NCI-H2227 (cell line): ENCODE measurements at regions not wholly inside any gene's neighbourhood (a gene's known extent, or its start where the extent isn't known, plus 50 kb on each side); places are given as distances from the start of the nearest gene placed in this dataset.
A peak's percentile ranks its signal among the peaks of the same experiment; 100 is the strongest.
"Not testable (repeated sequence)": the region's sequence is repeated elsewhere in the genome, so short reads cannot be mapped to it uniquely, and the experiment has no call there.

ENCODE experiments used
- DNase-seq: peaks from one replicate; lab custom pipeline; 2025; ENCODE audit not compliant: unreplicated experiment; lab: John Stamatoyannopoulos, UW

DNA sequence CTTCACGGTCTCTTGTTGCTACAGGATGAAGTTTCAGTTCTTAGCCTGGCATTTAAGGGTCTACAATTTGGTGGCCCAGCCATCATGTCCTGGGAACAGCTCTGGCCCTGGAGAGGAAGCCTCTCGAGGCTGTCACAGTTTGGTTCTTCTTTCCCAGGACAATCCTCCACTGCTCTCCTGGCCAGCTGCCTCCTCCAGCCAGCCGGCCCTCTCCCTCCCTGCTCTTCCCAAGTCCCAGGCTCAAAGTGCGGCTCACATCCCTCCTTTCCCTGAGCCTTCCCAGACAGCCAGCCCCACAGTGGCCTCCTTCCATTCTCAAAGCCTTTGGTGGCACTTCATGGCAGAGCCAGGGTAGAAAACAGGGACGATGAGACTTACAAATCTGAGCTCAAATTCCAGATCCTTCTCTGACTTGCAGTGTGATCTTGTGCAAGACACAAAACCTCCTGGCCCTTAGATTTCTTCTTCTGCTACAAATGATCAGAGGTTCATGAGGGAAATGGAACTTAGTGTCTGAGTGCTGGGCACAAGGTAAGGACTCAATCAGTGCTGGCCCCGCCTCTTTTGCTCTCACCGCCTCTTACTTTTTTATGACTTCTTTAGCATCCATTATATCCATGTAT is 223.8 kb upstream of the ECI2 start:
- no peak for DNase-seq

GRCh38 chr6:4358414-4359107 is 223.2 kb upstream of the ECI2 start:
- DNase-seq: peak; percentile 47

- not testable (repeated sequence) for DNase-seq
These were observed 222.3 kb upstream of the ECI2 start for GRCh38 chr6:4357660-4358152.

DNA sequence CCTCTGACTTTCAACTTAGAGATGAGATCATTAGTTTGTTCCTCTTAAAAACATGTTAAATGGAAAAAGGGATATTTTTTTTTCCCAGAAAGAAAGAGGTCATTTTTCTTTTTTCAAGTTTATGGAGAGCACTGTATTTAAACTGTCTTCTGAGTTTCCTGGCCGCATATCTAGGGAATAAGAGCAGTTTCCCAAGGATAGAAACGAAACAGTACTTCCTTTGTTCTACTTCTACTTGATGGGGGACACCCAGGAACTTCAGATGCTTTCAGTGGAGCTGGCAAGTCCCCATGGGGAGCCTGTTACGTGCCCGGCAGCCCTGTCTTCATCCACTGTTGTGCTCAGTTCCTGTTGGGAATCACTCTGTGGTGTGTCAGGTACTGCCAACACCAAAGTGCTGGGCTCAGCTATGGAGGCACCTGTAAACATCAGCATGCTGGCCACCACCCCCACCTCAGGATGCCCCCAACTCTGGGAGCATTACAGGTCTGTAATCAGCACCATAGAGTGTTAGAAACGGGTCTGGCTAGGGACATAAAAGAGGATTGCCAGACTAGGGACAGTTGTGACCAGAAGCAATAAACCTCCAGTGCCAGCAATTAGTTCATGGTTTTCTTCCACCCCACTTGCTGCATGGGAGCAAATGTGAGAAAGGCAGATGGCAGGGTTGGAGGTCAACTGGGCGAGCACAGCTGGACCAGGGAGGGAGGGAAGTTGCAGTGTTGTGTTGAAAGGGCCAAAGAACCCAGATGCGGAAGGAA is 221.7 kb upstream of the ECI2 start:
- no peak for DNase-seq

GRCh38 chr6:4355241-4355640 is 219.9 kb upstream of the ECI2 start:
- DNase-seq: no peak

DNA sequence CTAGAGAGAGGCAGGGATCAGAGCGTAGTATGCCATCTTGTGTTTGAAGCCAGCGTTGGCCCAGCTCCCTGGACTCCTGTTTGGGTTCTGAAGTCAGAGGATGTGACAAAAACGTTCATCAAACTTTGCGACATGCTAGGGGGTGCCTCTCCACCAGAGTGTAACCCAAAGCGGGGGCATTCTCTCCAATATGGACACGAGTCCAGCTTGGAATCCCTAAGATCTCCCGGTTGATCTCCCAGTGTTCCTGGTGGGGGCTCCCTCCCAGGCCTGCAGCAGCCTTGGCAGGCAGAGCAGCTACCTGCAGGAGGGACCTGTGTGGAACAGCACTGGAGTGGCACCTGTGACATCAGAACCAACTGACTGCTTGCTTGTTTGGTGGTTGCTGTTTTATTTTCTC is 218.8 kb upstream of the ECI2 start:
- no peak for DNase-seq

DNA sequence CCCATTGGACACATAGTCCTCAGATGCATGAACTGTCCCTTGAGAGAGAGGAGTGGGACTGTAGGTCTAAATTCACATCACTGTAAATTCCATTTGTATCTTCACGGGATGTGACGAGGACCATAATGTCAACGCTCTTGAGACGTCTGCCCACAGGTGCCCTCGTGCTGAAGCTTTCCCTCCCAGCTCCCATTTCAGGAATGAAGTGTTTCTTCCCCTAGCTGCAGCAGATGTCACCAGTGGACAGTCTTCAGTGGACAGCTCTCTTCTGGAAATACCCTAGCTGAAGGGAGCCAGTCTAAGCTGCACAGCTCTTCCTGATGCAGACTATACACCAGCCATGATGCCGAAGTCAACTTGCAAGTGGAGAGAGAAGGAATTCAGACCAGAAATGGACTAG is 217.4 kb upstream of the ECI2 start:
- DNase-seq: no peak

GRCh38 chr6:4352322-4352669 is 216.9 kb upstream of the ECI2 start:
- DNase-seq: no peak

DNA sequence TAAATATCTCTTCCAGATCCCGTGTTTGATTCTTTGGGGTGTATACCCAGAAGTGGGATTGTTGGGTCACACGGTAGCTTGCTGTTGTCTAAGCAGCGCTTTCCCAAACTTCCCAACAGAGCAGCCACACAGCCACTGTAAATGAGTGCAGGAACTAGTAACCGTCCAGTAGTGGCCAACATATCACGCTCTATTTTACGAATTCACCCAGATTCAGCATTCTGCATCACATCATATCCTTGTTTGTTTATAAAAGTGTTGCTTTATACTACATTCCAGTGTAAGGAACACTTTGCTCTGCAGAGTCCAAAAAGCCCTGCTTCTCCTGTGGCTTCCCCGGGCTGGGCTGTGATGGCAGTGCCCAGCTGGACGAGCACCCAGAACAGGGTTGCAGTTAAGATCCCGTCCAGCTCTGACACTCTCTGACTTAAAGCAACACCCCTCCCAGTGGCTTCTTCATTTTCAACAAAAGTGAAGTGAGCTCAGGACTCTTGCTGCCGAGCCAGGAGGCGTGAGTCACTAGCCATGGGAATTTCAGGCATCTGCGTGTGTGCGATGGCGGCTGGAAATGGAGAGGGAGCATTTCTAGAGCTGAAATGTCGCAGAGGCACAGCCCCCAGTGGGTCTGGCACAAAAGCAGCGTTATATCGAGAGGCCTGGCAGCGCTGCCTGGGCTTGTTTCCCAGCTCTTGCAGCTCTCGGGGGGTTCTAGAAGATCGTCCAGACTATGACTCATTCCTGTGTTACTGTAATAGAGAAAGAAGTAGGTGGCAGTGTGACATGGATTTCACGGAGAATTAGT is 216.3 kb upstream of the ECI2 start:
- no peak for DNase-seq

- no peak for DNase-seq
These were observed 215.5 kb upstream of the ECI2 start for GRCh38 chr6:4350567-4351519.

DNA sequence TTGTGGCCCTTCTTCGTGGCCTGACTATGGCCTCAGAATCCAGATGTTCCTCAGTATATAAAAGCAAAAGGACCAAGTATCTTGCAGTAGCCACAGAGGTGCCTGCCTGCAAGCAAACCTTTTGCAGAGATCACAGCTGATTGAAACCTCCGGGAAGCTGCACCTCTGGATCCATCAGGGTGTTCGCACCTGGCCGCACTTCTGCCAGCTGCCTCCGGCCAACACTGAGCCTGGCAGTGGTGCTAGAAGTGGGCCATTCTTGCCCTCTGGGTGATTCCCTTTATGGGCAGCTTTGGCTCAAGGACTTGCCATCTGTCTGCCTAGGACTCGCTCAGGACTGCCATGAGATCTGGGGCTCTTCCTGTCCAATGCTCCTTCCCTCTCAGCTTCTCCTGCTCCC is 214.6 kb upstream of the ECI2 start:
- DNase-seq: no peak

GRCh38 chr6:4349323-4349722 is 213.9 kb upstream of the ECI2 start:
- DNase-seq: no peak

GRCh38 chr6:4348462-4349112 is 213.2 kb upstream of the ECI2 start:
- DNase-seq: no peak

- DNase-seq: no peak
These were observed 212.5 kb upstream of the ECI2 start for GRCh38 chr6:4347877-4348276.

- no peak for DNase-seq
These were observed 211.4 kb upstream of the ECI2 start for GRCh38 chr6:4346659-4347333.

GRCh38 chr6:4345543-4345942 is 210.2 kb upstream of the ECI2 start:
- peak; percentile 28 for DNase-seq

GRCh38 chr6:4344317-4344899 is 209.0 kb upstream of the ECI2 start:
- no peak for DNase-seq

DNA sequence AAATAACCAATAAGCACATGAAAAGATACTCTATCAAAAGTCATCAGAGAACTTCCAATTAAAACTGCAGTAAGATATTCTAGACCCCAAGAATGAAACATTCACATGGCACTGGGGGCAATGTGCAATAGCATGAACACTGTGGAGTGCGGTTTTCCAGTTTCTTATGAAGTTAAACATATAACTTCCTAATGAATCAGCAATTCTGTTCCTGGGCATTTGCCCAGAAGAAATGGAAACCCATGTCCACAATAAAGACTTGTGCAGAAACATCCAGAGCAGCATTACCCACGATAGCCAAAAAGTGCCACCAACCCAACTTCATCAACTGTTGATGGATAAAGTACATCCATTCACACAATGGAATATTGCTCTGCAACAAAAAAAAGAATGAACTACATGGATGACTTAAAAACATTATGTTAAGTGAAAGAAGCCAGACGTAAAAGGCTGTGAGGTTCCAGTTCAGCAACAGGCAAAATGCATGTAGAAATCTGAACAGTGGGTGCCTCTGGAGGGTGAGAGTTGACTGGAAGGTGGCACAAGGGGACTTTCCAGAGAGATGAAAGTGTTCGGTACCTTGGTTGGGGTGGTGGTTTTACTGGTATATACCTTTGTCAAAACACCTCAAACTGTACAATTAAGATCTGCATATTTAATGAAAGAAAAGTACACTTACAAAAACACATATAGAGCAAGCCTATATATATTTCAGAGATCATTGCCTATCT is 207.2 kb upstream of the ECI2 start:
- DNase-seq: no peak
